A673 (cell line): ENCODE measurements at regions not wholly inside any gene's neighbourhood (a gene's known extent, or its start where the extent isn't known, plus 50 kb on each side); places are given as distances from the start of the nearest gene placed in this dataset.

ENCODE experiments used
- BruUV-seq: library from RNA; stranded (reverse); fragments of 400-500 nt; replicated peaks from 2 replicates; lab custom pipeline; 2021; lab: Mats Ljungman, UMichigan
- CTCF ChIA-PET: fragments of 300-600 bp; sonication (Branson Sonifier 250); formaldehyde crosslinking; loops from one replicate; lab custom pipeline; 2022; ENCODE audit warnings: antibody characterized with exemption; lab: Charles Lee
- POLR2A ChIA-PET: fragments of 300-600 bp; sonication (Branson Sonifier 250); formaldehyde crosslinking; loops from one replicate; lab custom pipeline; 2022; ENCODE audit warnings: antibody characterized with exemption; ENCODE audit not compliant: low non-redundant PET; lab: Charles Lee
- DNase-seq: peaks from one replicate; pipeline ENCODE4 v3.0.0-alpha.2; 2015; ENCODE audit warnings: low spot score
- H3K27ac ChIP-seq: fragments of 200-600 bp; sonication (generic); 2 replicates; pipeline ENCODE4 v1.5.1; 2016; ENCODE audit warnings: mixed run types, low read depth, mild to moderate bottlenecking, mixed read lengths, antibody characterized with exemption, low read length; ENCODE audit not compliant: poor library complexity, severe bottlenecking
- H3K27me3 ChIP-seq: fragments of 200-600 bp; sonication (generic); replicated peaks from 2 replicates; pipeline ENCODE4 v1.6.1; 2017; ENCODE audit warnings: mixed run types, low read depth, mild to moderate bottlenecking, mixed read lengths, antibody characterized with exemption, low read length; ENCODE audit not compliant: insufficient read depth, poor library complexity
- H3K36me3 ChIP-seq: fragments of 200-600 bp; sonication (generic); 2 replicates; pipeline ENCODE4 v1.6.1; 2016; ENCODE audit warnings: mixed run types, mild to moderate bottlenecking, mixed read lengths, antibody characterized with exemption, low read length; ENCODE audit not compliant: insufficient read depth, poor library complexity, severe bottlenecking
- H3K4me1 ChIP-seq: fragments of 200-600 bp; sonication (generic); 2 replicates; pipeline ENCODE4 v1.6.1; 2017; ENCODE audit warnings: mixed run types, mild to moderate bottlenecking, mixed read lengths, antibody characterized with exemption, low read length; ENCODE audit not compliant: insufficient read depth, poor library complexity, severe bottlenecking
- H3K4me3 ChIP-seq: fragments of 200-600 bp; sonication (generic); 2 replicates; pipeline ENCODE4 v1.5.1; 2016; ENCODE audit warnings: low read depth, mixed run types, mild to moderate bottlenecking, mixed read lengths, low read length; ENCODE audit not compliant: poor library complexity, severe bottlenecking
- H3K9me3 ChIP-seq: fragments of 200-600 bp; sonication (generic); 2 replicates; pipeline ENCODE4 v1.6.1; 2016; ENCODE audit warnings: mixed run types, low read depth, mild to moderate bottlenecking, mixed read lengths, antibody characterized with exemption, low read length; ENCODE audit not compliant: poor library complexity, severe bottlenecking
- CTCF ChIP-seq: fragments of 300-800, 200-600 bp; sonication (generic); conservative IDR thresholded peaks from 2 replicates; pipeline ENCODE4 v1.5.1; 2017; ENCODE audit warnings: low read depth, mild to moderate bottlenecking, antibody characterized with exemption, low read length, moderate library complexity, mixed read lengths
- EZH2 ChIP-seq: fragments of 200-600 bp; sonication (generic); IDR thresholded peaks from 2 replicates; pipeline ENCODE4 v1.6.1; 2017; ENCODE audit warnings: borderline replicate concordance, low read depth, mild to moderate bottlenecking, mixed read lengths, antibody characterized with exemption, low read length; ENCODE audit not compliant: poor library complexity, severe bottlenecking
- intact Hi-C: fragments of 100-400 bp; cut with micrococcal nuclease; formaldehyde crosslinking; loops from one replicate; pipeline ENCODE4 v1.10.0; 2022; ENCODE audit not compliant: unreplicated experiment

GRCh38 chr7:375901-376305 lies 85.9 kb downstream of the FOXL3 start:
- DNase-seq, result no peak
- intact Hi-C loops, result no loop called here
- Histone ChIP-seq H3K9me3 (no peaks in the 10 kb centered on the region), H3K4me1 (no peaks in the 10 kb centered on the region), H3K4me3 (no peak overlapping the region), H3K27me3 (no peaks in the 10 kb centered on the region), H3K36me3 (no peaks in the 10 kb centered on the region), H3K27ac (no peak overlapping the region)
- BruUV-seq, result no TSS peak
- POLR2A ChIA-PET, result no interaction called here
- CTCF ChIA-PET, result no interaction called here
- TF ChIP-seq CTCF (no peak), EZH2 (no peak)

GRCh38 chr7:376306-377079 lies 86.5 kb downstream of the FOXL3 start:
- DNase-seq, result no peak
- no peaks in the 10 kb centered on the region for H3K4me1 ChIP-seq
- CTCF ChIA-PET, result no interaction called here

More at GRCh38 chr7:376306-377079, 86.5 kb downstream of the FOXL3 start:
- Histone ChIP-seq H3K36me3 (no peaks in the 10 kb centered on the region), H3K4me3 (no peak overlapping the region), H3K9me3 (no peaks in the 10 kb centered on the region), H3K27me3 (no peaks in the 10 kb centered on the region), H3K27ac (no peak overlapping the region)
- BruUV-seq, result no TSS peak
- no peak for TF ChIP-seq EZH2
- TF ChIP-seq CTCF, result no peak
- POLR2A ChIA-PET, result no interaction called here
- intact Hi-C loops, result no loop called here
